ENCODE measurements at regions not wholly inside any gene's neighbourhood (a gene's known extent, or its start where the extent isn't known, plus 50 kb on each side); places are given as distances from the start of the nearest gene placed in this dataset.

DNA sequence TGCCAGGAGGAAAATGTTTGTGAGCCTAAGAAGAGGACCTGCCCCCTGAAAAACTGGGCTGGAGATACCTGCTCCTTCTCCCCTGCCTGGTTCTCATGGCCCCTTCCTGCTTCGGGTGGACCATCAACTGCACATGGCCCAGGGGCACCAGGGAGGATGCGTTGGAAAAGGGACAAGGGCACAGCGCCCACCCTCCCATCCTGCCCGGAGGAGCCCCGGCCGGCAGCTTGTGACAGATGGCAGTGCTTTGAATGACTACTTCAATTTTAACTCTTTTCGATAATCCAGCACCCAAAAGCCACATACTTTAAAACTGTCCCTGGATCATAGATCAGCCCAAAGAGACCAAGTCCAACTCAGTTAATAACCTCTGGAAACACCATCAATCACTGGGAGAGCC is 135.8 kb upstream of the NECTIN1 start:
- TF ChIP-seq CTCF (IDR thresholded peaks at IDR 0.05) (no peak), POLR2A (IDR thresholded peaks at IDR 0.05) (no peak)
